ENCODE measurements at regions not wholly inside any gene's neighbourhood (a gene's known extent, or its start where the extent isn't known, plus 50 kb on each side); places are given as distances from the start of the nearest gene placed in this dataset.

- TF ChIP-seq, protein P1, sequence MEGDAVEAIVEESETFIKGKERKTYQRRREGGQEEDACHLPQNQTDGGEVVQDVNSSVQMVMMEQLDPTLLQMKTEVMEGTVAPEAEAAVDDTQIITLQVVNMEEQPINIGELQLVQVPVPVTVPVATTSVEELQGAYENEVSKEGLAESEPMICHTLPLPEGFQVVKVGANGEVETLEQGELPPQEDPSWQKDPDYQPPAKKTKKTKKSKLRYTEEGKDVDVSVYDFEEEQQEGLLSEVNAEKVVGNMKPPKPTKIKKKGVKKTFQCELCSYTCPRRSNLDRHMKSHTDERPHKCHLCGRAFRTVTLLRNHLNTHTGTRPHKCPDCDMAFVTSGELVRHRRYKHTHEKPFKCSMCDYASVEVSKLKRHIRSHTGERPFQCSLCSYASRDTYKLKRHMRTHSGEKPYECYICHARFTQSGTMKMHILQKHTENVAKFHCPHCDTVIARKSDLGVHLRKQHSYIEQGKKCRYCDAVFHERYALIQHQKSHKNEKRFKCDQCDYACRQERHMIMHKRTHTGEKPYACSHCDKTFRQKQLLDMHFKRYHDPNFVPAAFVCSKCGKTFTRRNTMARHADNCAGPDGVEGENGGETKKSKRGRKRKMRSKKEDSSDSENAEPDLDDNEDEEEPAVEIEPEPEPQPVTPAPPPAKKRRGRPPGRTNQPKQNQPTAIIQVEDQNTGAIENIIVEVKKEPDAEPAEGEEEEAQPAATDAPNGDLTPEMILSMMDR (conservative IDR thresholded peaks at IDR 0.05; ENCODE audit: low read depth) = no peak
- POLR2A ChIA-PET (ENCODE audit: low non-redundant PET) = interaction anchor here (0.5 to 0.7 kb wide), 2 partner anchors 15 to 158 kb away, joined by 4 read pairs; no protein-coding TSS in a partner anchor
- peak overlapping the region; percentile 99 for H3K27ac ChIP-seq
- peak; percentile 95 for DNase-seq (ENCODE audit: low spot score)
- CTCF ChIA-PET = interaction anchor here (0.5 to 1.1 kb wide), 4 partner anchors 41 to 761 kb away, joined by 3 to 5 read pairs (median 4); no protein-coding TSS in a partner anchor
Observed at GRCh38 chr1:8197493-8198282, 120.2 kb upstream of the SLC45A1 start.

DNA sequence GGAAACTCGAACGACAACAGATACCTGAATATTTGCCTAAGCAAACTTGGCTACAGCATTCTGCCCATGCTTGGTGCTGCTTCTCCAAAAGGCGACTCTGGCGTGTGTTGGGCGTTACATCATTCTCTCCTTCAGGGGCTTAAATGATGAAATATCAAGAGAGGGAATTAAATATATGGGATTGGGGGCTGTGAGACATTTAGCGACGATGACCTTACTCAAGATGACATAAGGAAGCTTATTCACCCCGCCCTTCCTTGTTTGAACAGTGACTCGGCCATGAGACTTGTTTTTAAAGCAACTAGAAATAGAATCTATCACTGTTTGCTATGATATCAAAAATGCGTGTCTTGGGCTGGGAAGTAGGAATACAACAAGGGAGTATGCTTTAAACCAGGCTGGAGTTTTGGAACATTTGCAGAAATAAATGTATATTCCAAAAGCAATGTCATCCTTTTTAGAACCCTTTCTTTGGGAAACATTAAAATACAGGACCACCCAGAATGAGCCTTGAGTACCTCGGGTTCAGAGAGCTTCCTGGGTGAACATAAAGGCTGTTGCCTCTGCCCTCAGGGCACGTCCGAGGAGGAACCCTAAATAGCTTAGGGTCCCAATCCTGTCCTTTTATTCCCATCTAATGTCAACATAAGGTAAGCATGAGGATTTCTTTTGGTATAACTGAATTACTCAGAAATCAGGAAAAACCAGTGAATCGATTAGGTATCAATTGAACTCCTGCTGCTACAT is 123.3 kb upstream of the SLC45A1 start:
- ChIA-PET CTCF (no interaction called here), POLR2A (ENCODE audit: low non-redundant PET) (no interaction called here)
- DNase-seq (ENCODE audit: low spot score) = peak; percentile 35
- TF ChIP-seq, protein P1 (conservative IDR thresholded peaks at IDR 0.05; ENCODE audit: low read depth) = no peak
- peak overlapping the region; percentile 99 for H3K27ac ChIP-seq

DNA sequence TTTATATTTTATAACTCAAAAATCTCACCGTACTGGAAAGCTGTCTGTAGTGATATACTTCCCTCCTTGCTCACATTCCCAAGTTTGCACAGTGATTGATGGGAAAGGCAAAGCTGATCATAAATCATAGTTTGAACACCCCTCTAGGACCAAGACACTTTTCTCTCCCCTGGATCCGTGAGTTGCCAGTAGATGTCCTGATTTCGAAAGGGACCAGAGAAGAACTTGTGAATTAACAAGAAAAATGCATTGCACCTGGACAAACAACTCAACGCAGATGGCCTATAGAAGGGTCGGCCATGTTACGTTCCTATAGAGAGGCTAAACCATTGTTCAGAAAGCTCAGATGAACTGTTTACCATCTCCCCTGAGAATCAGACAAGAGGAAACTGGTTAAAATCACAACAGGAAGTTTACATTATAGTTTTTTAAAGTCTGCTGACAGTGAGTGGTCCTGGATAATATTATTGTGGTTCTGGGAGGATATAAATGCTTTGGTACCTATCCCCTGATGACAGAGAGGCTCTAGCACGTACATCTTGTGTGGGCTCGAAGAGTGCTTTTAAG is 124.0 kb upstream of the SLC45A1 start:
- TF ChIP-seq, protein P1 (conservative IDR thresholded peaks at IDR 0.05; ENCODE audit: low read depth) = no peak
- POLR2A ChIA-PET (ENCODE audit: low non-redundant PET) = no interaction called here
- CTCF ChIA-PET = interaction anchor here (0.6 kb wide), 1 partner anchor 111 kb away, joined by 3 read pairs; no protein-coding TSS in a partner anchor
- no peak for DNase-seq (ENCODE audit: low spot score)
- H3K27ac ChIP-seq = no peak overlapping the region

- TF ChIP-seq, protein P1 (conservative IDR thresholded peaks at IDR 0.05; ENCODE audit: low read depth) = no peak
- POLR2A ChIA-PET (ENCODE audit: low non-redundant PET) = no interaction called here
- no peak for DNase-seq (ENCODE audit: low spot score)
- CTCF ChIA-PET = interaction anchor here (0.6 kb wide), 1 partner anchor 519 kb away, joined by 3 read pairs; no protein-coding TSS in a partner anchor
- no peak overlapping the region for H3K27ac ChIP-seq
Observed at GRCh38 chr1:8191474-8191873, 126.4 kb upstream of the SLC45A1 start.

- TF ChIP-seq, protein P1 (conservative IDR thresholded peaks at IDR 0.05; ENCODE audit: low read depth) = no peak
- H3K27ac ChIP-seq = peak overlapping the region; percentile 54
- POLR2A ChIA-PET (ENCODE audit: low non-redundant PET) = no interaction called here
- CTCF ChIA-PET = no interaction called here
- no peak for DNase-seq (ENCODE audit: low spot score)
Observed at GRCh38 chr1:8189931-8190483, 127.9 kb upstream of the SLC45A1 start.

DNA sequence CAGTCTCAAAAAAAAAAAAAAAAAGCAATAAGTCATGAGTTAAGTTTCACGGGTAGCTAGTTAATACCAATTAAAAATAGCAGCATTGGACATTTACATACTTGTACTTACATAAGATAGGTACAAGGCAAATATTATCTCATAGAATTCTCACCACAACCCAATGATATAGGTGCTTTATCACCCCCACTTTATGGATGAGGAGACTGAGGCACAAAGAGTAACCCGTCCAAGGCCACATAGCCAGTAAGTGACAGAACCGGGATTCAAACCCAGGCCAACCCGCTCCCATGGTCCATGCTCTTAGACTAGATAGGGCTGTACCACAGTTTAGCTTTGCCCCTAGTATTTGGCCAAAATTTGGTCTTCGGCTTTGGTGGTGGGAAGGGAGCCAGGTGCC is 132.5 kb upstream of the SLC45A1 start:
- no peak overlapping the region for H3K27ac ChIP-seq
- ChIA-PET CTCF (interaction anchor here (0.6 kb wide), 1 partner anchor 22 kb away, joined by 3 read pairs; no protein-coding TSS in a partner anchor), POLR2A (ENCODE audit: low non-redundant PET) (no interaction called here)
- TF ChIP-seq, protein P1 (conservative IDR thresholded peaks at IDR 0.05; ENCODE audit: low read depth) = no peak
- no peak for DNase-seq (ENCODE audit: low spot score)

Measured in RWPE1 (cell line).